SK-N-SH (cell line): ENCODE measurements at regions not wholly inside any gene's neighbourhood (a gene's known extent, or its start where the extent isn't known, plus 50 kb on each side); places are given as distances from the start of the nearest gene placed in this dataset.

ENCODE experiments used
- CTCF ChIA-PET: fragments of 300-600, 350-600 bp; formaldehyde crosslinking; extraction: SDS; loops from one replicate; lab custom pipeline; 2021; lab: Yijun Ruan, JAX
- POLR2A ChIA-PET: fragments of 350-600 bp; sonication (Branson Sonifier 250); formaldehyde crosslinking; extraction: SDS; loops from one replicate; lab custom pipeline; 2020; ENCODE audit warnings: antibody characterized with exemption, inconsistent platforms; lab: Yijun Ruan, JAX
- DNase-seq: peaks from one replicate; pipeline ENCODE4 v3.0.0; 2012
- H2AFZ ChIP-seq: fragments of 200-600 bp; sonication (generic); 2 replicates; pipeline ENCODE4 v1.8.1; 2016; ENCODE audit warnings: antibody characterized with exemption, mild to moderate bottlenecking, low read depth
- H3F3A ChIP-seq: fragments of 200-600 bp; sonication (generic); replicated peaks from 2 replicates; pipeline ENCODE3; 2016; ENCODE audit warnings: antibody characterized with exemption, mild to moderate bottlenecking; ENCODE audit not compliant: insufficient read depth
- H3K27ac ChIP-seq, 2 experiments: fragments of 200-500 bp in 1 of 2; fragments of 200-600 bp in 1 of 2; sonication (Bioruptor generic) in 1 of 2; sonication (generic), shearing (Covaris generic) in 1 of 2; 2 replicates each; pipeline versions ENCODE4 v1.5.1 to v1.6.1; 2014 to 2016; ENCODE audit warnings: low read depth in 2 of 2, inconsistent platforms in 1 of 2, low read length in 1 of 2, mild to moderate bottlenecking in 1 of 2, mixed read lengths in 1 of 2
- H3K27me3 ChIP-seq: fragments of 200-600 bp; sonication (generic), shearing (Covaris generic); 2 replicates; pipeline ENCODE4 v1.6.1; 2016; ENCODE audit warnings: mixed run types; ENCODE audit not compliant: insufficient read depth
- H3K36me3 ChIP-seq, 2 experiments: fragments of 200-500 bp in 1 of 2; fragments of 200-600 bp in 1 of 2; sonication (Bioruptor generic) in 1 of 2; sonication (generic) in 1 of 2; replicated peaks in 1 of 2; 2 replicates each; pipeline versions ENCODE3 to v1.5.1; 2014 to 2016; ENCODE audit warnings: low read length in 1 of 2, mild to moderate bottlenecking in 1 of 2; ENCODE audit not compliant: insufficient read depth in 2 of 2, control insufficient read depth in 1 of 2
- H3K4me1 ChIP-seq, 2 experiments: fragments of 200-500 bp in 1 of 2; fragments of 200-600 bp in 1 of 2; sonication (Bioruptor generic) in 1 of 2; sonication (generic), shearing (Covaris generic) in 1 of 2; 2 replicates each; pipeline versions ENCODE4 v1.5.1 to v1.6.1; 2014 to 2016; ENCODE audit warnings: low read depth in 1 of 2, low read length in 1 of 2, mixed run types in 1 of 2; ENCODE audit not compliant: insufficient read depth in 2 of 2, control insufficient read depth in 1 of 2
- H3K4me2 ChIP-seq: fragments of 200-600 bp; sonication (generic), shearing (Covaris generic); 2 replicates; pipeline ENCODE4 v1.6.1; 2017; ENCODE audit warnings: mixed run types
- H3K4me3 ChIP-seq, 2 experiments: fragments of 200-500 bp in 1 of 2; fragments of 200-600 bp in 1 of 2; sonication (Bioruptor generic) in 1 of 2; sonication (generic), shearing (Covaris generic) in 1 of 2; 2 replicates each; pipeline versions ENCODE4 v1.5.1 to v1.8.1; 2014 to 2016; ENCODE audit warnings: low read depth in 2 of 2, inconsistent platforms in 1 of 2, low read length in 1 of 2, mild to moderate bottlenecking in 1 of 2, mixed read lengths in 1 of 2, moderate library complexity in 1 of 2
- H3K79me2 ChIP-seq: fragments of 200-600 bp; sonication (generic); 2 replicates; pipeline ENCODE4 v1.8.1; 2017; ENCODE audit warnings: mild to moderate bottlenecking; ENCODE audit not compliant: insufficient read depth
- H3K9ac ChIP-seq: fragments of 200-600 bp; sonication (generic); 2 replicates; pipeline ENCODE4 v1.6.1; 2017; ENCODE audit warnings: mixed run types
- H3K9me2 ChIP-seq: fragments of 200-600 bp; sonication (generic); 2 replicates; pipeline ENCODE4 v1.6.1; 2017; ENCODE audit warnings: mixed run types
- H3K9me3 ChIP-seq: fragments of 200-600 bp; sonication (generic); 2 replicates; pipeline ENCODE4 v1.6.1; 2017; ENCODE audit warnings: mixed run types, mild to moderate bottlenecking, moderate library complexity
- H4K20me1 ChIP-seq: fragments of 200-600 bp; sonication (generic); 2 replicates; pipeline ENCODE4 v1.6.1; 2017; ENCODE audit warnings: mild to moderate bottlenecking, mixed run types; ENCODE audit not compliant: insufficient read depth
- ELF1 ChIP-seq: IDR thresholded peaks from 2 replicates; pipeline ENCODE4 v1.4.0; 2012
- GABPA ChIP-seq: IDR thresholded peaks from 2 replicates; pipeline ENCODE4 v1.4.0; 2012; ENCODE audit warnings: low read depth, mild to moderate bottlenecking
- GATA2 ChIP-seq: sonication (generic); formaldehyde crosslinking; IDR thresholded peaks from 2 replicates; pipeline ENCODE4 v1.5.0; 2020; ENCODE audit warnings: mild to moderate bottlenecking, missing genetic modification reagents
- MAX ChIP-seq: IDR thresholded peaks from 2 replicates; pipeline ENCODE4 v1.4.0; 2012; ENCODE audit warnings: low read depth
- MXI1 ChIP-seq: IDR thresholded peaks from 2 replicates; pipeline ENCODE4 v1.6.1; 2012; ENCODE audit warnings: mild to moderate bottlenecking, low read depth, low read length, improper control_type of control experiment
- NFIC ChIP-seq: IDR thresholded peaks from 2 replicates; pipeline ENCODE4 v1.4.0; 2012; ENCODE audit warnings: borderline replicate concordance
- NRF1 ChIP-seq: IDR thresholded peaks from 2 replicates; pipeline ENCODE4 v1.6.1; 2012; ENCODE audit warnings: low read depth, mild to moderate bottlenecking, low read length
- POLR2AphosphoS5 ChIP-seq: IDR thresholded peaks from 2 replicates; pipeline ENCODE4 v1.6.1; 2012; ENCODE audit warnings: low read depth, low read length
- RAD21 ChIP-seq: IDR thresholded peaks from 2 replicates; pipeline ENCODE4 v1.6.1; 2012; ENCODE audit warnings: mild to moderate bottlenecking, low read length
- REST ChIP-seq: IDR thresholded peaks from 2 replicates; pipeline ENCODE4 v1.6.1; 2012; ENCODE audit warnings: mild to moderate bottlenecking, low read depth, low read length, moderate library complexity
- RFX5 ChIP-seq: IDR thresholded peaks from 2 replicates; pipeline ENCODE4 v1.6.1; 2012; ENCODE audit warnings: mild to moderate bottlenecking, improper control_type of control experiment, low read length
- TEAD4 ChIP-seq: IDR thresholded peaks from 2 replicates; pipeline ENCODE4 v1.4.0; 2012; ENCODE audit warnings: mild to moderate bottlenecking, borderline replicate concordance; ENCODE audit not compliant: insufficient read depth
- USF1 ChIP-seq: IDR thresholded peaks from 2 replicates; pipeline ENCODE4 v1.4.0; 2012; ENCODE audit warnings: low read depth, borderline replicate concordance
- USF2 ChIP-seq: fragments of 150-350 bp; IDR thresholded peaks from 2 replicates; pipeline ENCODE4 v1.6.1; 2017; ENCODE audit warnings: antibody characterized with exemption, low read length, low read depth, borderline replicate concordance
- WGBS: methylation state at CpG from one replicate; pipeline ENCODE4 v1.1.6; 2017; ENCODE audit warnings: low lambda C conversion rate; 5-methylcytosine and 5-hydroxymethylcytosine counted together

GRCh38 chr6:156562636-156563035 lies 214.5 kb upstream of the ARID1B start:
- WGBS = 70% methylated on average over 6 of the region's 9 CpGs
- Histone ChIP-seq H3K27ac (no peak overlapping the region), H3K4me1 (peaks cover 0 to 6% of the 10 kb centered on the region in 2 experiments; a peak in 1 of 4 replicates), H3K9me2 (no peaks in the 10 kb centered on the region), H3K79me2 (no peaks in the 10 kb centered on the region), H2AFZ (no peak overlapping the region), H3K4me2 (no peak overlapping the region), H4K20me1 (no peaks in the 10 kb centered on the region), H3K27me3 (no peaks in the 10 kb centered on the region), H3K9ac (no peak overlapping the region), H3F3A (no peaks in the 10 kb centered on the region), H3K4me3 (no peak overlapping the region), H3K9me3 (no peaks in the 10 kb centered on the region), H3K36me3 (no peaks in the 10 kb centered on the region)
- no peak for TF ChIP-seq GATA2 (CRISPR knock-in tag)
- no peak for TF ChIP-seq TEAD4
- no peak for TF ChIP-seq RFX5
- no peak for TF ChIP-seq MAX
- TF ChIP-seq GABPA = no peak
- no peak for TF ChIP-seq MXI1
- no peak for TF ChIP-seq RAD21
- no peak for TF ChIP-seq NRF1
- TF ChIP-seq ELF1 = no peak
- no peak for TF ChIP-seq USF2
- TF ChIP-seq POLR2AphosphoS5 = no peak
- no peak for TF ChIP-seq USF1
- TF ChIP-seq NFIC = no peak
- no peak for TF ChIP-seq REST
- DNase-seq = no peak
- ChIA-PET POLR2A (no interaction called here), CTCF (interaction anchor here (0.8 to 2.8 kb wide), 5 partner anchors 9 to 215 kb away, joined by 3 to 13 read pairs (median 4); partner anchors contain the start of gene ARID1B)
